ENCODE measurements at regions not wholly inside any gene's neighbourhood (a gene's known extent, or its start where the extent isn't known, plus 50 kb on each side); places are given as distances from the start of the nearest gene placed in this dataset.

- H3K9me2 ChIP-seq (replicated peaks; ENCODE audit: insufficient read depth) = no peaks in the 10 kb centered on the region
- no peaks in the 10 kb centered on the region for H3K4me1 ChIP-seq (ENCODE audit: insufficient read depth)
- H2AFZ ChIP-seq = no peak overlapping the region
- no peak overlapping the region for H3K27ac ChIP-seq
- H3K9me3 ChIP-seq (ENCODE audit: low read depth) = no peaks in the 10 kb centered on the region
- no peak overlapping the region for H3K4me3 ChIP-seq
- DNase-seq (ENCODE audit: low spot score) = no peak
- TF ChIP-seq EZH2 (IDR thresholded peaks at IDR 0.05; ENCODE audit: borderline replicate concordance) = no peak
- no peak for TF ChIP-seq CTCF (IDR thresholded peaks at IDR 0.05; ENCODE audit: poor library complexity)
- TF ChIP-seq EZH2phosphoT487 (IDR thresholded peaks at IDR 0.05; ENCODE audit: low read depth, severe bottlenecking, unreplicated experiment) = no peak
- H3K4me2 ChIP-seq = no peak overlapping the region
- 93% methylated on average over 4 of the region's 4 CpGs for WGBS (ENCODE audit: low lambda C conversion rate, missing lambda C conversion rate)
- no peaks in the 10 kb centered on the region for H4K20me1 ChIP-seq (ENCODE audit: insufficient read depth, poor library complexity, severe bottlenecking)
- H3K79me2 ChIP-seq = no peaks in the 10 kb centered on the region
- H3K36me3 ChIP-seq (replicated peaks; ENCODE audit: insufficient read depth, low read depth) = no peaks in the 10 kb centered on the region
- no peaks in the 10 kb centered on the region for H3K27me3 ChIP-seq
These were observed 747.7 kb upstream of the ADGRB3 start for GRCh38 chr6:67887419-67887746.

GRCh38 chr6:67886840-67887292 is 748.2 kb upstream of the ADGRB3 start:
- no peak overlapping the region for H3K4me2 ChIP-seq
- H3K36me3 ChIP-seq (replicated peaks; ENCODE audit: insufficient read depth, low read depth) = no peaks in the 10 kb centered on the region
- WGBS (ENCODE audit: low lambda C conversion rate, missing lambda C conversion rate) = 95% methylated on average over 23 of the region's 23 CpGs
- H3K9me3 ChIP-seq (ENCODE audit: low read depth) = no peaks in the 10 kb centered on the region
- no peak overlapping the region for H3K4me3 ChIP-seq
- H2AFZ ChIP-seq = no peak overlapping the region
- no peaks in the 10 kb centered on the region for H4K20me1 ChIP-seq (ENCODE audit: insufficient read depth, poor library complexity, severe bottlenecking)
- H3K27me3 ChIP-seq = no peaks in the 10 kb centered on the region
- no peaks in the 10 kb centered on the region for H3K4me1 ChIP-seq (ENCODE audit: insufficient read depth)
- no peak for DNase-seq (ENCODE audit: low spot score)
- H3K9me2 ChIP-seq (replicated peaks; ENCODE audit: insufficient read depth) = no peaks in the 10 kb centered on the region
- H3K79me2 ChIP-seq = no peaks in the 10 kb centered on the region
- H3K27ac ChIP-seq = no peak overlapping the region
- TF ChIP-seq EZH2 (IDR thresholded peaks at IDR 0.05; ENCODE audit: borderline replicate concordance) = no peak

- Histone ChIP-seq H3K4me2 (no peak overlapping the region), H3K4me1 (ENCODE audit: insufficient read depth) (no peaks in the 10 kb centered on the region), H3K27ac (no peak overlapping the region), H3K27me3 (no peaks in the 10 kb centered on the region), H3K36me3 (replicated peaks; ENCODE audit: insufficient read depth, low read depth) (no peaks in the 10 kb centered on the region), H3K9me3 (ENCODE audit: low read depth) (no peaks in the 10 kb centered on the region), H4K20me1 (ENCODE audit: insufficient read depth, poor library complexity, severe bottlenecking) (no peaks in the 10 kb centered on the region), H3K4me3 (no peak overlapping the region), H3K9me2 (replicated peaks; ENCODE audit: insufficient read depth) (no peaks in the 10 kb centered on the region), H3K79me2 (no peaks in the 10 kb centered on the region), H2AFZ (no peak overlapping the region)
- WGBS (ENCODE audit: low lambda C conversion rate, missing lambda C conversion rate) = 80% methylated on average over 5 of the region's 5 CpGs
- no peak for TF ChIP-seq EZH2phosphoT487 (IDR thresholded peaks at IDR 0.05; ENCODE audit: low read depth, severe bottlenecking, unreplicated experiment)
- TF ChIP-seq CTCF (IDR thresholded peaks at IDR 0.05; ENCODE audit: poor library complexity) = no peak
- DNase-seq (ENCODE audit: low spot score) = no peak
These were observed 748.9 kb upstream of the ADGRB3 start for GRCh38 chr6:67886036-67886707.

DNA sequence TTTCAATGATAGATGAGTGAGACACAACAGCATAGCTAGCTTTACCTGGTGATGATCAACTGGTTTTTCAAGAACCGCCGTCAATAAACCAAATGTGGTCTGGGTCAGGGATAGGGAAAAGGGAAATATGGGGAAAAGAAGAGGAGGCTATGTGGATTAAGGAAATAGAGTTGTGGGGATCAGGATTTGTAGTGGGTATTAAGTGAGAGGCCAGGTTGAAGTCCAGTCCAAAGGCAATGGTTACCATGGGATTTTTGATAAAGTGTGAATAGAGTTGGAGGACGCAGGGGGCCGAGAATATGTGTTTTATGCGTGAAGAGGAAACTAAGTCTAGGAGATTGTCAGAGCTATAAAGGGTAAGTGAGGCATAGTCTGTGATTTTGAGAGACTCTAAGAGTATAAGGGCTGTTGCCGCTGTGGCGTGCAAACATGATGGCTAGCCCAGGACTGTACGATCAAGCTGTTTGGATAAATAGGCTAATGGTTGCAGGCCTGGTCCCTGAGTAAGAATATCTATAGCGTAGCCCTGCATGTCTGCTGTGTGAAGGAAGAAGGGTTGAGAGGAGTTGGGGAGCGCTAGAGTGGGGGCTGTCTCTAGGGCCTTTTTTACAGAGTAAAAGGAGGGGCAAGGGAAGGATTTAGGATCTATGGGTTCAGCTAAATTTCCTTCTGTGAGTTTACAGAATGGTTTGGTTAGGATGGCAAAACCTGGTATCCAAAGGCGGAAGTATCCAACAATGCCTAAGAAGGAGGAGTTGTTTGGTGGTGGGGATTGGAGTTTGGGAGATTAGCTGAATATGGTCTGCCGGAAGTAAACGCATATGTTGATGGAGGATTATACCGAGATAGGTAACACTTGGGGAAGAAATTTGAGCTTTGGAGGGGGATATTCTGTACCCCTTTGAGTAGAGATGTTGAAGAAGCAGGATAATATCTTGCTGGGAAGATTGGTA is 749.7 kb upstream of the ADGRB3 start:
- no peaks in the 10 kb centered on the region for H3K36me3 ChIP-seq (replicated peaks; ENCODE audit: insufficient read depth, low read depth)
- H3K27me3 ChIP-seq = no peaks in the 10 kb centered on the region
- no peak for TF ChIP-seq CTCF (IDR thresholded peaks at IDR 0.05; ENCODE audit: poor library complexity)
- no peaks in the 10 kb centered on the region for H3K79me2 ChIP-seq
- H3K4me2 ChIP-seq = no peak overlapping the region
- no peaks in the 10 kb centered on the region for H3K4me1 ChIP-seq (ENCODE audit: insufficient read depth)
- H4K20me1 ChIP-seq (ENCODE audit: insufficient read depth, poor library complexity, severe bottlenecking) = no peaks in the 10 kb centered on the region
- no peaks in the 10 kb centered on the region for H3K9me3 ChIP-seq (ENCODE audit: low read depth)
- no peak overlapping the region for H3K4me3 ChIP-seq
- no peak overlapping the region for H2AFZ ChIP-seq
- no peak for DNase-seq (ENCODE audit: low spot score)
- no peak overlapping the region for H3K27ac ChIP-seq
- WGBS (ENCODE audit: low lambda C conversion rate, missing lambda C conversion rate) = 90% methylated on average over 14 of the region's 14 CpGs
- H3K9me2 ChIP-seq (replicated peaks; ENCODE audit: insufficient read depth) = no peaks in the 10 kb centered on the region

Measured in hepatocyte (in vitro differentiated cells).